C4-2B (cell line): ENCODE measurements at regions not wholly inside any gene's neighbourhood (a gene's known extent, or its start where the extent isn't known, plus 50 kb on each side); places are given as distances from the start of the nearest gene placed in this dataset.

Source experiments
- H3K27ac ChIP-seq: fragments of 450-650 bp; 2 replicates; pipeline ENCODE4 v1.5.1; 2017
- CTCF ChIP-seq: fragments of 450-650 bp; conservative IDR thresholded peaks from 2 replicates; pipeline ENCODE4 v1.5.1; 2017; ENCODE audit warnings: mild to moderate bottlenecking
- ZFX ChIP-seq: fragments of 450-650 bp; IDR thresholded peaks from 2 replicates; pipeline ENCODE4 v1.6.1; 2017

GRCh38 chr2:219976871-219977270 is 349.4 kb downstream of the SLC4A3 start:
- TF ChIP-seq CTCF (no peak), ZFX (no peak)
- no peak overlapping the region for H3K27ac ChIP-seq

- TF ChIP-seq CTCF, result no peak
- TF ChIP-seq ZFX, result no peak
Observed at GRCh38 chr2:219980638-219981037, 353.2 kb downstream of the SLC4A3 start.

GRCh38 chr2:219983836-219984235 is 356.4 kb downstream of the SLC4A3 start:
- TF ChIP-seq CTCF (no peak), ZFX (no peak)
- H3K27ac ChIP-seq, result no peak overlapping the region

More at GRCh38 chr2:219980638-219981037, 353.2 kb downstream of the SLC4A3 start:
- no peak overlapping the region for H3K27ac ChIP-seq

GRCh38 chr2:219985017-219985416 is 357.6 kb downstream of the SLC4A3 start:
- TF ChIP-seq ZFX, result no peak
- no peak for TF ChIP-seq CTCF
- no peak overlapping the region for H3K27ac ChIP-seq

GRCh38 chr2:219987830-219988229 is 360.4 kb downstream of the SLC4A3 start:
- no peak for TF ChIP-seq ZFX
- TF ChIP-seq CTCF, result no peak
- no peak overlapping the region for H3K27ac ChIP-seq

- no peak overlapping the region for H3K27ac ChIP-seq
- TF ChIP-seq ZFX, result no peak
- no peak for TF ChIP-seq CTCF
Observed at GRCh38 chr2:219989744-219990143, 362.3 kb downstream of the SLC4A3 start.

DNA sequence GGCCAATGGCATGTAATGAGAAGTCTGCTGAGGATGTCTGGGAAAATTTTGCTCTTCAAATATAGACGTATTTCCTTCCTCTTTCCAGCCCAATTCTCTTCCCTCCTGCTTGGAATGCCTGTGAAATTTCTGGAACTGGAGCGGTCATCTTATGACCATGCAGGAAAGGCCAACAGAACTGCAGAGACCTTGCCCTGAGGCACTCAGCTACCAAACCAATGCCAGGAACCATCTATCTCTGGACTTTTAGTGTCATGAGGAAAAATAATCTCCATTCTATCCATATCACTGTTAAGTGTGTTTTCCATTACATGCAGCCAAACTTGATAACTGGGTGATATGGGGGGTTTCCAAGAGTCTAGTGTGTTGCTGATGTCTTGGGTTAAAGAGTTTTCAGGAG is 363.7 kb downstream of the SLC4A3 start:
- no peak for TF ChIP-seq ZFX
- no peak overlapping the region for H3K27ac ChIP-seq

DNA sequence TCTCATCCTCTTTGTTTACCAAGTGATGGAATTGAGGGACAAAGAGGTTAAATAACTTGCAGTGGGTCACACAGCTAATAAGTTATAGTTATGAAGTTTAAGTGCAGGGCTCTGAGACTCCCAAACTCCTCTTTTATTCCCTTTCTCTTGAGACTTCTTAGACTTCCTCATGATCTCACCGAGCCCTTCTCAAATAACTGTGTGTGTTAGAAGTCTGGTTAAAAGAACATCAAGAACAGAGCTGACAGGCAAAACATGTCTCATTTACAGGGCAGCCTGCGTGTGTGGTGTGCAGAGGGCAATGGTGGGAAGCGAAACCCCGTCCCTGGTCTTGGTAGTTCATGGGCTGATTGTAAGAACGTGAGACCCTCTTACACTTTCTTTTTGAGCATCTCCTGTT is 368.0 kb downstream of the SLC4A3 start:
- no peak for TF ChIP-seq CTCF

More for the DNA sequence above, 368.0 kb downstream of the SLC4A3 start:
- H3K27ac ChIP-seq, result no peak overlapping the region
